NCI-H2227 (cell line): ENCODE measurements at regions not wholly inside any gene's neighbourhood (a gene's known extent, or its start where the extent isn't known, plus 50 kb on each side); places are given as distances from the start of the nearest gene placed in this dataset.
A peak's percentile ranks its signal among the peaks of the same experiment; 100 is the strongest.

ENCODE experiments used
- DNase-seq: peaks from one replicate; lab custom pipeline; 2025; ENCODE audit not compliant: unreplicated experiment; lab: John Stamatoyannopoulos, UW

DNA sequence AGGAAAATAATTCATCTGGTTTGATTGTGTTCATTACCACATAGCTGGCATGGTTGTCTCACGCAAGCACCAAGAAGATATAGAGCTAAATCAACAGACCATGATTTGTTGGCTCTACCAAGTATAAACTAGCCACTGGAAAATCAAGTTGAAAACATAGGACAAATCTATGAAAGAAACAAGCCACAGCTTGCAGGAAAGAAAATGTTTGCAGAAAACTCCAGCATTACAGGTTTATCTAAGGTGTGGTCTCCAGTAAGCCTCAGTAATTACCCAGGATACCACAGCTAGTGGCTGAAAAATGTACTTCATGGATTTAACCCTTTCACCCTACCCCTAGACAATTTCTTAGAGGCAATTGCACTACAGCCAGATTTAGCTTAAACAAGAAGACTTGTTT is 340.6 kb downstream of the SOX2 start:
- no peak for DNase-seq

DNA sequence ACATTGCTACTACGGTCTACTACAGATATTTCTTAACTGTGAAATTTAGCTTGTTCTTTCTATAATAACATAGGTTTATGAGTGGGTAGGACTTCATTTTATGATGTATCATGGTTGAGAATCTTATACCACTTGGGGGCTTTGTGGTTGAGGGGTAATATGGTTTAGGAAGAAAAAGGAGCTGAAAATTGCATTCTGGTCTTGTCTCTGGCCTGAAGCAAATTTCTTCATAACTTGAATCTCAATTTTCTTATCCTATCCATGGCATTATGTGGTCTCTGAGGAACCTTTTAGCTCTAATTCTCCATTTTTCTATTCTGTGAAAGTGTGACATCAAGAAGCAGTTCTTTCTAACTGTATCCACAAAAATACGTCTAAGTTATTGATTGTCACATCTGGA is 341.0 kb downstream of the SOX2 start:
- DNase-seq = no peak

DNA sequence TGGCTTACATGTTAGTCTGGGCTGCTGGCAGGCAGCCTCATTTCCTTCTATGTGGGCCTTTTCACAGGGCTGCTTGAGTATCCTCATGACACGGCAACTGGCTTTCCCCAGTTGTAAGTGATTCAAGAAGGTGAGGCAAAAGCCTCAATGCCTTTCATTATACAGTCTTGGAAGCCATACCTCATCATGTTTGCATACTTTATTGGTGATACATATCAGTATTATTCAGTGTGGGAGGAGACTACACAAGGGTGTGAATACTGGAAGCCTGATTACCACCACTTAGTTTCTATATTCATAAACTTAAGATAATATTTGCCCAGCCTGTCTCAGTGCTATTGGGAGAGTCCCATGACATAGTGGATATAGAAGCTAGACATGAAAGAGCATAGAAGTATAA is 346.8 kb downstream of the SOX2 start:
- DNase-seq = no peak

- DNase-seq = no peak
Observed at GRCh38 chr3:182063742-182064141, 352.0 kb downstream of the SOX2 start.

DNA sequence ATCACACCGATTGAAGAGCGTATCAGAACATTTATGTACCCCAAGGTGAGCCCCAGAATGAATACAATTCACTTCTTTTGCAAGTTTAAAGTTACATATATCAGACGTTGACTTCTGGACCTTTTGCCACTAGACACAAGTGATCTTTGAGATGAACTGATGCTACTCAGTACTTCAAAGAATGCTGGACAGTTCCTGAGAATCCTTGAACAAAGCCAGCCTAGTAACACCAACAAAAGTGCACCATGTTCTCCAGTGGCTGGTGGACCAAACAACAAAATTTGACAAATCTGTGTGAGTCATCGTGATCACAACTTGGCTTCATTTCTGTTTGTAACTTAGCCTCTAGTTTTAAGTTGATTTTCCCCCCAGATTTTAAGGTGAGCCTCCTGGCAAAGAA is 355.7 kb downstream of the SOX2 start:
- no peak for DNase-seq

- no peak for DNase-seq
Observed at GRCh38 chr3:182078316-182078715, 366.6 kb downstream of the SOX2 start.

- no peak for DNase-seq
Observed at GRCh38 chr3:182078929-182079328, 367.2 kb downstream of the SOX2 start.

- DNase-seq = no peak
Observed at GRCh38 chr3:182081096-182081495, 369.4 kb downstream of the SOX2 start.

DNA sequence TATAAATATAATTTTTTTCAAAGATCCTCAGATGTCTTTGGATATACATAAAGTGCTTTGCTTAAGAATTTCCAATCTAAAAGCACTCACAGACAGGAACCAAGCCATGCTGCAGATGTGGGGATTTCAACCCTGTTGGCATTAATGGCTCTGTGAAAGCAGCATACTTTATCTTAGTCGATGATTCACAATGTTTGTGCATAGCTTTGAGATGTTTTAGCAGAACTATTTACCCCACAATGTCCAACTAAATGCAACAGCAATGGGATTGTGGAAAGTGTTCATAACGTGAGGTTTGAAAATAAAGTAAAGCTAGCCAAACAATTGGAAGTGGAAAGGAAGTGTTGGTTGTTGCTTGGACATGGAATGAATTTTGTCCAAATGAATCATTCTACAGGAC is 371.4 kb downstream of the SOX2 start:
- no peak for DNase-seq

- peak; percentile 10 for DNase-seq
Observed at GRCh38 chr3:182092662-182093262, 381.0 kb downstream of the SOX2 start.

- DNase-seq = no peak
Observed at GRCh38 chr3:182094321-182094720, 382.6 kb downstream of the SOX2 start.

DNA sequence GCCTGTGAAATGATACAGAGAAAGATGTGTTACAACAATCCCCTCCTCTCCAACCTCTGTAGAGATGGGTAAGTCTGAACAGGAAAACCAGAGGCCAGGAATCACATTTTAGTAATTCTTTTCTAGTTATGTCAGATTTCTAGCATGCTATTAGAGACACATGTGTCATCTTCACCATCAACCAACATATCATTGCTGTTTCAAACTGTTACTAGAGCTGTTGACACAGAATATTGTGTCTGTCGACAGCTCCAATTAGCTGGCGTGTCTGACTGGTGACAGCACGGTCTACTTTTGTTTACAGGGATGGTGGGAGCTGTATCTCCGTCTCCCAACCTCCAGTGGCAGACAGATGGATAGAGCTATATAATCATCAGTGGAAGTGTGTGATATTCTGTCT is 393.2 kb downstream of the SOX2 start:
- DNase-seq = peak; percentile 5

DNA sequence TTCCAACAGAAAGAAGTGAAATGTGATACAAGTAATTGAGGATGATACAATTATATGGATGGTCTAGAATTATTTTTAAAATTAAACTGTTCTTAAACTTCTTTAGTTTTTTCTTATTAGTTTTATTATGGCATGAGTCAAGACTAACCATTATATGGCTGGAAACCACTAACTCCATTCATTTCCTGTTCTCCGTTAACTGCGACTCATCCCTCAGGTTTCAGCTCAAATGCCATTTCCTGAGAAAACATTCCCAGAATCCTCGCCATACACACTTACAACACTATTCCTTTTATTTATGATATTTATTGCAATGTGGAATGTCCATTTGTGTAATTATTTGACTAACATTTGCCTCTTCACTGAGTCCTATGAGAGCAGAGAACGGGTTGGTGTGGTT is 394.1 kb downstream of the SOX2 start:
- no peak for DNase-seq

DNA sequence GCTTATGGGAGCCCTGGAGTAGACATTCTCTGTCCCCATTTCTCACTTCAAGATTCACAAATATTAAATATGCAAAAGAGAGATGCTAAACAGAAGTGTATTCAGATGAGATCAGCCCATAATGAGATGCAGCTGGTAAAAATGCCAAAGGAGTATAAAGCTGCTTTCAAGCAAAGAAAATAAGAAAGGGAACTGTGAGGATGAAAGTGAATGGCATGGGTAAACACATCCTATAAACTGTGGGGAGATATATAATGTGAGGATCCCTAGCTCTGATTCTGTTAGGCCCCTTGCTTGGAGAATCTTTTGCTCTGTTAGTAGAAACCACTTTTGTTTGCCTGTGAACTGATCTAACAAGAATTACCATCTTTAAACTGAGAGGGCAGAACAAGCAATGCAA is 396.6 kb downstream of the SOX2 start:
- DNase-seq = no peak

DNA sequence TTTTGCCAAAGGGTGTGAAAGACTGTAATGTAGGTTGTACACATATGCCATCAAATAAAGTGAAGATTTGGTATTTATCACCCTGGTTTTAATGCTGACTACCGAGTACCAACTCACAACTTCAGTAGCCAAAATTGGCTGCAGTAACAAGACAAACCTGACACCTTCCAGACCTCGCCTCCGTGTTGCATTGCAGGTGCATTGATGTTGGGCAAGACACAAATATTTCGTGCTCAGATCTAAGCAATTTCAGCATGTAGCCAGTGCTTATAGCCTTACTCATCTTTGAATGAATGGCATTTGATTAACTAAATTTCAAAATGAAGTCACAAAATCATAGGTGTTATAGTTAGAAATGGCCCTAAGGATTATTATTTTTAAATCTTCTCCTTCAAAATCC is 400.2 kb downstream of the SOX2 start:
- no peak for DNase-seq

GRCh38 chr3:182115328-182116015 is 403.7 kb downstream of the SOX2 start:
- no peak for DNase-seq

- no peak for DNase-seq
Observed at GRCh38 chr3:182116386-182116785, 404.7 kb downstream of the SOX2 start.

- no peak for DNase-seq
Observed at GRCh38 chr3:182117131-182117530, 405.4 kb downstream of the SOX2 start.

DNA sequence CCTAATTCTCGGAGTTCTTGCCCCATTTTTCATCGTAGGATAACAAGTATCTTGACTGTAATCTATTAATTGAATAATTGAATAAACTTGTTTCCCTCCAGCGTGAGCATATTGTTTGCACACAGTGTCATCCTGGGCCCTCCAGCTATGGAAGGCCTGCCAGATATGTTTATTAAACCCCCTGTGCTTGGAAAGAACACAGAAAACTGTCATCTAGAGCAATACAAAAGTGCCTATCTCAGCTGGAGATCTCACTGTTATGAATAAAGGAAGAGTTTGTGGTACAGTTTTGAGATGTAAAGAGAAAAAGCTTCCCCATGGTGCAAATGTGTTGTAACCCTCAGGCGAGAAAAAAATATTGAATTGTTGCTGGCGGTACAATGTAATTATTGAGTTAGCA is 405.9 kb downstream of the SOX2 start:
- DNase-seq = peak; percentile 49

DNA sequence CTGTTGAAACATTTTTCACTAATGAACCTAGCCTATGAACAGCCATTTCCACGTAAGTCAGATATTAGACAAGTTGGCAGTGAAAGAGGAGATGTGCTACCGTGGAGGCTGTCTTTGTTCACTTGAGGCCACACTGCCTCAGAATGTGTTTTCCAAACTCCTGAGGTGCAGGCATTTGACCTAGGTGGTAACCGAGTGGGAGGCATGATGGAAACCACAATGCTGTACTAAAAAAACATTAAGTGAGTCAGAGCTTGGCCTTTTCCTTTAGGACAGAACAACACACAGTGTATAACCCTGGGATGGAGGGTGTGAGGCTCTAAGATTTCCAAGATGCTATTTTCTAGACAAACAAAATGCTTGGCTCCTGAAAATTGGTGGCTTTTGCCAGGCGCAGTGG is 406.3 kb downstream of the SOX2 start:
- peak; percentile 49 for DNase-seq

DNA sequence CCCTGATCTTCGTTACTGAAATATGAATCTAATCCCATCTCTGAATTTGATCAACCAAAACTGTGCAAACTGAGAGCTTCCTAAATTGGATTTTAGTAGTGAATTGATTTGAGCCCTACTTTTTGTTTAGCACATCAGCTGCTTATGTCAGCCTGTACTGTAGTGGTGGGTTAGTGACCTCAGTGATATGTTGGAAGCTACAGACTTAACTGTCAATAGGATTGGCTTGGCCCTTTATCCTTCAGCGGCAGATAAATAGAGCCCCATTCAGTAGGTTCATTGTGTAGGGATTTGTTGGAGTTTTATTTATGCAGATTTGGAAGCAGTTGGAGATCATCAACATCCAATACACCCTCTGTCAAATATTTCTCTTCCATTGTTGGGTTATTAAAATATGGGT is 409.7 kb downstream of the SOX2 start:
- no peak for DNase-seq

DNA sequence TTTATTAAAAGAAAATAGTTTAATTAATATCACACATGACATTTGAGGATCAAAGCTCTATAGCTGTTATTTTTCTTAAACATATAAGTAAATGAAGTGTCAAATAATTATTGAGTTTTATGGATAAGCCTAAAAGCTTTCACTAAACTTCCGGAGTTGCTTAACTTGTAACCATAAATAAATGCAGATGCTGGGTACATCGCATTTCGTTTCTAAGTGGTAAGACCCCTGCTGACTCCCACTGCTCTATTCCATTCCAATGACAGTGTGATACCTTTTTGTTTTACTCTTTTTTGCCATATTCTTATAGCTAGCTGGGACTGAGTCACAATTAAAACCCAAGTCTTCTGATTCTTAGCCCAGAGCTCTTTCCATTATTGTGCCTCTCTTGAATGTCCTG is 411.1 kb downstream of the SOX2 start:
- DNase-seq = no peak

DNA sequence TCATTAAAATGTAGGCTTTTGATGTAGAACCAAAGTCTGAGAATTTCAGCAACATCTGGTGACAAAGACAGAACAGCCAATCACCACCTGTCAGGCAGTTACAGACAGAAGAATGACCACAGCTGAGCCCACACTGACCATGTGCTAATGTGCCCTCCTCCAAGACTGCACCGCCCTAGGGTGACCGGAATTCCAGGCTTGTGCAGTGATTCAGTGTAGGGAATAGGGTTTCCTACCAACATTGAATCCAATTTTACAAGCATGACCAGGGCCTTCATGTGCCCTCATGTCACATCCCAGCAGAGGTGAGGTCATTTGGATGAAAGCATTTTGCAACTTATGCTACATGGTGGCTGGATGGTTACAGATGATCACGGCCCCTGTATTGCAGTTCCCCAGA is 412.5 kb downstream of the SOX2 start:
- no peak for DNase-seq
